Glutamatergic neuron (in vitro differentiated cells): ENCODE measurements at regions not wholly inside any gene's neighbourhood (a gene's known extent, or its start where the extent isn't known, plus 50 kb on each side); places are given as distances from the start of the nearest gene placed in this dataset.

Experiments
- DNase-seq: peaks from one replicate; pipeline ENCODE4 v3.0.0; 2022
- H3K27ac Mint-ChIP-seq: one replicate; pipeline ENCODE4 v1.8.0; 2020; ENCODE audit warnings: mild to moderate bottlenecking, mixed read lengths, inconsistent platforms; ENCODE audit not compliant: unreplicated experiment
- H3K27me3 Mint-ChIP-seq: one replicate; pipeline ENCODE4 v1.8.0; 2020; ENCODE audit warnings: mild to moderate bottlenecking, moderate library complexity, mixed read lengths, inconsistent platforms; ENCODE audit not compliant: unreplicated experiment
- H3K36me3 Mint-ChIP-seq: one replicate; pipeline ENCODE4 v1.8.0; 2020; ENCODE audit warnings: mild to moderate bottlenecking, mixed read lengths, inconsistent platforms; ENCODE audit not compliant: unreplicated experiment
- H3K4me1 Mint-ChIP-seq: one replicate; pipeline ENCODE4 v1.8.0; 2020; ENCODE audit warnings: mild to moderate bottlenecking, low read depth, mixed read lengths, inconsistent platforms; ENCODE audit not compliant: unreplicated experiment
- H3K4me3 Mint-ChIP-seq: one replicate; pipeline ENCODE4 v1.8.0; 2020; ENCODE audit warnings: mild to moderate bottlenecking, mixed read lengths, inconsistent platforms; ENCODE audit not compliant: unreplicated experiment
- H3K9me3 Mint-ChIP-seq: one replicate; pipeline ENCODE4 v1.8.0; 2020; ENCODE audit warnings: mild to moderate bottlenecking, moderate library complexity, mixed read lengths, inconsistent platforms; ENCODE audit not compliant: unreplicated experiment
- CTCF ChIP-seq: fragments of 200-600 bp; sonication (generic); IDR thresholded peaks from one replicate; pipeline ENCODE4 v1.5.0; 2021; ENCODE audit not compliant: partially characterized antibody, unreplicated experiment

GRCh38 chr1:82515650-82516049, 714.9 kb downstream of the ADGRL2 start:
- Mint-ChIP-seq H3K36me3 (no peaks in the 10 kb centered on the region), H3K27ac (no peak overlapping the region), H3K4me3 (no peak overlapping the region), H3K9me3 (no peaks in the 10 kb centered on the region), H3K4me1 (no peaks in the 10 kb centered on the region), H3K27me3 (no peaks in the 10 kb centered on the region)
- no peak for TF ChIP-seq CTCF
- no peak for DNase-seq

- Mint-ChIP-seq H3K9me3 (no peaks in the 10 kb centered on the region), H3K4me1 (no peaks in the 10 kb centered on the region), H3K27ac (no peak overlapping the region), H3K4me3 (no peak overlapping the region), H3K27me3 (no peaks in the 10 kb centered on the region), H3K36me3 (no peaks in the 10 kb centered on the region)
- no peak for TF ChIP-seq CTCF
- no peak for DNase-seq
Observed at GRCh38 chr1:82511441-82511840, 710.7 kb downstream of the ADGRL2 start.

GRCh38 chr1:82510431-82510830, 709.7 kb downstream of the ADGRL2 start:
- Mint-ChIP-seq H3K27me3 (no peaks in the 10 kb centered on the region), H3K27ac (no peak overlapping the region), H3K4me3 (no peak overlapping the region), H3K4me1 (no peaks in the 10 kb centered on the region), H3K9me3 (no peaks in the 10 kb centered on the region), H3K36me3 (no peaks in the 10 kb centered on the region)
- DNase-seq, result no peak
- TF ChIP-seq CTCF, result no peak

GRCh38 chr1:82507011-82507410, 706.3 kb downstream of the ADGRL2 start:
- no peaks in the 10 kb centered on the region for H3K36me3 Mint-ChIP-seq
- no peak for TF ChIP-seq CTCF
- no peak overlapping the region for H3K27ac Mint-ChIP-seq
- H3K4me3 Mint-ChIP-seq, result no peak overlapping the region
- no peak for DNase-seq
- peaks cover 3% of the 10 kb centered on the region for H3K4me1 Mint-ChIP-seq
- no peaks in the 10 kb centered on the region for H3K27me3 Mint-ChIP-seq
- H3K9me3 Mint-ChIP-seq, result no peaks in the 10 kb centered on the region

GRCh38 chr1:82503822-82504221, 703.1 kb downstream of the ADGRL2 start:
- TF ChIP-seq CTCF, result no peak
- Mint-ChIP-seq H3K9me3 (no peaks in the 10 kb centered on the region), H3K27me3 (no peaks in the 10 kb centered on the region), H3K4me3 (no peak overlapping the region), H3K27ac (no peak overlapping the region), H3K4me1 (peaks cover 3% of the 10 kb centered on the region), H3K36me3 (no peaks in the 10 kb centered on the region)
- no peak for DNase-seq
